ENCODE measurements at regions not wholly inside any gene's neighbourhood (a gene's known extent, or its start where the extent isn't known, plus 50 kb on each side); places are given as distances from the start of the nearest gene placed in this dataset.
"Not testable (repeated sequence)": the region's sequence is repeated elsewhere in the genome, so short reads cannot be mapped to it uniquely, and the experiment has no call there.

GRCh38 chr9:41839786-41840185 lies 289.4 kb downstream of the CNTNAP3B start:
- H3K9me3 ChIP-seq; POLR2A ChIA-PET; H3K4me2 ChIP-seq; ATAC-seq; H3K4me3 ChIP-seq; H3K4me1 ChIP-seq; H3K27ac ChIP-seq; CTCF ChIA-PET; DNase-seq (ENCODE audit: low read depth in 1 of 2, low spot score in 1 of 2); FAIRE-seq: not testable (repeated sequence)
- WGBS (ENCODE audit: missing lambda C conversion rate), result no CpG with 5 or more reads among the region's 1 CpG

- POLR2A ChIA-PET; FAIRE-seq; H3K27ac ChIP-seq; H3K4me2 ChIP-seq; H3K9me3 ChIP-seq; CTCF ChIA-PET; DNase-seq (ENCODE audit: low read depth in 1 of 2, low spot score in 1 of 2); H3K4me3 ChIP-seq; H3K4me1 ChIP-seq: not testable (repeated sequence)
- WGBS (ENCODE audit: missing lambda C conversion rate), result no CpG with 5 or more reads among the region's 4 CpGs
- ATAC-seq, result peak in 1 of 2 experiments; percentile 9; a peak in 2 of 6 replicates
Observed at GRCh38 chr9:41838953-41839352, 290.3 kb downstream of the CNTNAP3B start.

GRCh38 chr9:41838562-41838851 lies 290.7 kb downstream of the CNTNAP3B start:
- H3K27ac ChIP-seq; H3K9me3 ChIP-seq; DNase-seq (ENCODE audit: low read depth in 1 of 2, low spot score in 1 of 2); FAIRE-seq; POLR2A ChIA-PET; H3K4me3 ChIP-seq; CTCF ChIA-PET; H3K4me1 ChIP-seq; H3K4me2 ChIP-seq: not testable (repeated sequence)
- ATAC-seq, result peak; percentile 49 to 81; a peak in 4 of 6 replicates
- WGBS (ENCODE audit: missing lambda C conversion rate), result no CpG with 5 or more reads among the region's 1 CpG

GRCh38 chr9:41837684-41838561 lies 291.3 kb downstream of the CNTNAP3B start:
- H3K4me2 ChIP-seq; FAIRE-seq; H3K9me3 ChIP-seq; DNase-seq (ENCODE audit: low read depth in 1 of 2, low spot score in 1 of 2); H3K4me1 ChIP-seq; H3K27ac ChIP-seq; POLR2A ChIA-PET; CTCF ChIA-PET; H3K4me3 ChIP-seq: not testable (repeated sequence)
- peak; percentile 64 to 83 for ATAC-seq
- no CpG with 5 or more reads among the region's 3 CpGs for WGBS (ENCODE audit: missing lambda C conversion rate)

GRCh38 chr9:41833108-41833507 lies 296.1 kb downstream of the CNTNAP3B start:
- POLR2A ChIA-PET; H3K4me1 ChIP-seq; H3K4me2 ChIP-seq; CTCF ChIA-PET; H3K27ac ChIP-seq; DNase-seq (ENCODE audit: low read depth in 1 of 2, low spot score in 1 of 2); ATAC-seq; FAIRE-seq; H3K9me3 ChIP-seq; H3K4me3 ChIP-seq: not testable (repeated sequence)
- no CpG with 5 or more reads among the region's 4 CpGs for WGBS (ENCODE audit: missing lambda C conversion rate)

- WGBS (ENCODE audit: missing lambda C conversion rate), result no CpG with 5 or more reads among the region's 8 CpGs
- CTCF ChIA-PET; ATAC-seq; H3K4me3 ChIP-seq; FAIRE-seq; DNase-seq (ENCODE audit: low read depth in 1 of 2, low spot score in 1 of 2); POLR2A ChIA-PET; H3K27ac ChIP-seq; H3K4me1 ChIP-seq; H3K9me3 ChIP-seq; H3K4me2 ChIP-seq: not testable (repeated sequence)
Observed at GRCh38 chr9:41824723-41825122, 304.5 kb downstream of the CNTNAP3B start.

GRCh38 chr9:41802706-41803105 lies 326.5 kb downstream of the CNTNAP3B start:
- WGBS (ENCODE audit: missing lambda C conversion rate), result 63% methylated on average over 4 of the region's 4 CpGs
- H3K4me1 ChIP-seq; H3K9me3 ChIP-seq; POLR2A ChIA-PET; H3K4me2 ChIP-seq; CTCF ChIA-PET; H3K27ac ChIP-seq; ATAC-seq; DNase-seq (ENCODE audit: low read depth in 1 of 2, low spot score in 1 of 2); FAIRE-seq; H3K4me3 ChIP-seq: not testable (repeated sequence)

- 0 out of 3 replicates have a peak, but pooled peaks have one; percentile 21 for TF ChIP-seq CTCF (IDR thresholded peaks at IDR 0.05)
- TF ChIP-seq RAD21 (conservative IDR thresholded peaks at IDR 0.05 in 1 of 2, IDR thresholded peaks at IDR 0.05 in 1 of 2), result peak; percentile 42 to 56
- 0 out of 3 replicates have a peak, but pooled peaks have one; percentile 18 for TF ChIP-seq SMC3 (IDR thresholded peaks at IDR 0.05)
- FAIRE-seq, result not testable (repeated sequence)
Observed at GRCh38 chr9:41798684-41799083, 330.5 kb downstream of the CNTNAP3B start.

More at GRCh38 chr9:41798684-41799083, 330.5 kb downstream of the CNTNAP3B start:
- H3K9me3 ChIP-seq, H3K4me2 ChIP-seq, H3K4me3 ChIP-seq, CTCF ChIA-PET, POLR2A ChIA-PET, H3K4me1 ChIP-seq, H3K27ac ChIP-seq: not testable (repeated sequence)
- 0 out of 6 replicates have a peak, but pooled peaks of 1 of the 2 experiments have one; percentile 30 for ATAC-seq
- peak in 1 of 2 experiments; percentile 37 for DNase-seq (ENCODE audit: low read depth in 1 of 2, low spot score in 1 of 2)
- 50% methylated on average over 4 of the region's 4 CpGs for WGBS (ENCODE audit: missing lambda C conversion rate)
